HG03378 (cell line): ENCODE measurements at regions not wholly inside any gene's neighbourhood (a gene's known extent, or its start where the extent isn't known, plus 50 kb on each side); places are given as distances from the start of the nearest gene placed in this dataset.
A peak's percentile ranks its signal among the peaks of the same experiment; 100 is the strongest.

Experiments
- ATAC-seq: cut with Tn5 transposase; IDR thresholded peaks from one replicate; pipeline ENCODE4 v1.9.1; 2021; ENCODE audit warnings: mild to moderate bottlenecking, moderate library complexity; ENCODE audit not compliant: unreplicated experiment

DNA sequence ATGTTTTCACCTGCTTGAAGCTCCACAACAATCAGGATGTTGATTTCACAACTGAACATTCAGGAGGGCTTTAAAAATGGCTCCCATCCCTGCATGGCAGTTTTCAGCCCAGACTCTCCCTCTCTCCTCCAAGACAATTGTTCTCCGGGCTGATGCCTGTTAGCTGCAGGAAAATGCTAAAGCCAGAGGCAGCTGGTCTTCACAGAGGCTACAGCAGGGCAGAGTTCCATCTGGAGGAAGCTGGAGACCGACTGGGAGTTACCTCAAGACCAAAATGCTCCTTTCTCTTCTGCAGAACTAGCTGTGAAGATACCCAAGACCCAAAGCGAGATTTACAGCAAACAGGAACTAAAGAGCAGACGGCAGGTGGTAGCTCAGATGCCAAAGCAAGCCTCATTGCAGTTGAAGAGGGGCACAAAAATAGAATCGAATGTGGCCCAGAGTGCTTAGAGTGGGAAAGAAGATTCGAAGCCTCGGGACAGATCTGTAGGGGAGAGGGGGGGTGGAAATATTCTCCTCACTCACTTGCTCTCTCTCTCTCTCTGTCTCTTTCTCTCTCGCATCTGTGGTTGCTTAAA is 423.6 kb downstream of the ZNF521 start:
- no peak for ATAC-seq

DNA sequence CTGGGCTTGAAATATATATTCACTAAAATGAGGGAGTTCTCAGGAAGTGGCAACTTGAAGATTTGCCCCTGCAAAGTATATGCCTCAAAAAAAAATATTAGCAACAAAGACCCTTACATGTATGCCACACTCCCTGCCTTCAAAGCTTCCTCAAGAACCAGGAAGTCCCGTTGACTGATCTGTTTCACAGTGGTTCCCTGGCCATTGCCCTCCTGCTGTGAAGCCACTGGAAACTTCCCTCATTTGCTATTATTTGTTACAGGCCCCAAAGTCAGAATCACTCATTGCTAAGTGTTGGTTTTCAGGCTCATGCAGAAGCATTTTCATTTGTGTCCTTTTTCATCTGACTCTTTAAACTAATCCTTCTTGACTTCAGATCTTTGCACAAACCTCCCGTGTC is 421.5 kb downstream of the ZNF521 start:
- ATAC-seq: no peak

DNA sequence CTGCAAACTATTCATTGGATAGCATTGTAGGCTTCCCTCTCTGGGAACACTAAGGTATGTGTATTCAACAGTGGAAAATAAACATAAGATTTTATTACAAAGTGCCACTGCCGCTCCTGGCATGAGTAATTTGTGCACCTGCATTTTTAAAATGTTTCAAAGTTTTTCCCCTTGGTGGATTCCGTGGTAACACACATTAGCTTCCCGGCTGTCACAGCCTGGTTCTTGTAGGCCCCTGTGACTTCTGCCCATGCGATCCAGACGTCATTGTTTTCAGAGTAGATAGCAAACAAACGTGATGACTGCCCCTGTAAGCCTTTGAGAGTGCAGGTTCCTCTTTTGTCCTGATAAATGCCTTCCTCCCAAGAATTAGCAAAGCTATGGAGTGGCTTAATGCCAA is 421.0 kb downstream of the ZNF521 start:
- no peak for ATAC-seq

DNA sequence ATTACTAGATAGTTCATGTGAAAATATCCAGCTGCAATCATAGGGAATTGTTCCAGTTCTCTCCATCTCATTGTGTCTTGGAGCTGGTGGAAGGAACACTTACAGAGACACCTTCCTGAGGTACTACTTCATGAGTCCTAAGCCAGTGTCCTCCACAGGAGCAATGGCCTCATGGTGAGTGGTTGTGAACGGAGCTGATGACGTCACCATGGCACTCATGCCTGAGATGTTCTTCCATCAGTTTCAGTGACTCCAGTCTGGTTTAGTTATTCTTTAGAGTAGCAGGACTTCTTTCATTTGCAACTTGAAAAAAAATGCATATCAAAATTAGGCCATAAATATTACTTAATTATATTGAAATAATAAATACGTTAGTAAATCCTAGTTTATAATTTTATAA is 418.6 kb downstream of the ZNF521 start:
- ATAC-seq: no peak

DNA sequence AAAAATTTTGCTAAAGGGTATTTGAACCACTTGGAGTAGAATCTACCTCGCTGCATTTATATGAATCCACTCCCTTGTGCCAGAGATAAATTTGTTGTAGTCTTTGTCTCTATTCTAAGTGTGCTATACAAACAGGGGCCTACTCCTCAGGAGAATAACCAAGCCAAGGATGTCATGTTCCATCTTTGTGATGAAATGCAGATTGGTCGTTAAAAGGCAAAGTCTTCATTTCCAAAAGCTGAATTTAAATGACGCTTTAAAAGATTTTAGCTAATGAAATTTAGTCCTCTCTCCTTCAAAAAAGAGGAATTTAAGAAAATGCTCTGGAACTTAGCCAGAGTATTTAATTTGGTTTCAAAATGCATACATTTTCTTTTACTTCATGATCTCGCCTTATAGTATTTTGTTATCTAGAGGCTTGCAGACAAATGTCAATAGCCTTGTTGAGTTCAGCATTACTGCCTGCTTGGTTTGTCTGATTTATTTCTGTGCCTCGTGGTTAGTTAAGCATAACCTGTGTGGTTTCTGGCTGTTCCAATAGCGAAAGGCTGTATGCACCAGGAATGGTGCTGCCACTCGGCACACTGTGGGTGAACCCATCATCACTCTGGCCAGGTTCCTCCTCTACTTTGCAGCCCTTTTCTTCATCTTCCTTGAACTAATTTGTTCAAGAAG is 417.6 kb downstream of the ZNF521 start:
- ATAC-seq: no peak

DNA sequence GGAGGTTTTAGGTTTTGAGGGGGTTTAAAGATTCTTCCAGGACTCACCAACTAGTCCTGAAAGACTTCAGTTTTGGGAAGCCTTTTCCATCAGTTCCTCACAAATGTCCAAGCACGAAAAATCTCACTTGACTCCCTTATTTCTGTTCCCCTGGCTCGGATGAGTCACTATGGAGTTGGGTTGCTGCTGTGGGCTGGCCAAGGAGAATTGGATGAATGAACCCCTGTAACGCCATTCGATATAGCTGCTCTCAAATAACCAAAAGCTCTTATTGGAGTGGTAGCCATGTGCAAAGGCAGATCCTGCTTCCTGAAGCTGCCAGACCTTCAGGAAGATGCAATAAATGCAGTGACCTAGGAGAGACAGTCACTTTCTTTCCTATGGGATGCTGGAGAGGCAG is 417.0 kb downstream of the ZNF521 start:
- no peak for ATAC-seq

DNA sequence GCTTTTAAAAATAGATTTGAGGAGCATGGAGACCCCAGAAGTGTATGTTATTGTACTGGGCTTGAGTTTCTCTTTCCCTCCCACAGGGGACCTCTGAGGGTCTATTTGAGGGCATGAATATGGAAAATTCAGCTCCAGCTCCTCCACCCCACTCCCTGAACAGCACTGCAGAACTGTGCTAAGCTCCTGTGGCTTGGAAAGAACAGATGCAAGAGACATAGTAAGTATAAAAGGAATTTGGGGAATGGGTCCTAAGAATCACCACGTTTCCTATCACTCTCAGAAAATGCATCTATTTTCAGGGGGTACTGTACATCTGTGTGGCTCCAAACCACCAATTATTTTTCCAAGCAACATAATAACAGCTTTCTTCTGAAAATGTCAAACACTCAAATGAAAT is 416.1 kb downstream of the ZNF521 start:
- no peak for ATAC-seq

DNA sequence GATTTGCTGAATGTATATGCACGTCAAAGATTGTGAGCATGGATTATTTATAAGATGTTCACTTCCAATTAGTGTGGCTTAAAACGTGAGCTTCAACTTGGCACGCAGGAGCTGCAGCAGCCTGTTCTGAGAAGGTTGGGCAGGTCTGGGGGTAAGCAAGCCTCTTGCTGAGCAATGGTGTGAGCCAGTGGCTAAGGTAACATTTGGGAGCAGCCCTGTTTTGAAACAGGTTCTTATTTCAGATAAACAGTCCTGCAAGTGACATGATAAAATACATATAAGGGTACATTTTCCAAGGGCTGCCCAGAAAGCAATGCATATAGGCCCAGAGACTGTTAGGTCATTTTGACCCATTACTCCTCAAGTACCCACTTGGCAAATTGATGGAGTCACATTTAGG is 415.3 kb downstream of the ZNF521 start:
- no peak for ATAC-seq

DNA sequence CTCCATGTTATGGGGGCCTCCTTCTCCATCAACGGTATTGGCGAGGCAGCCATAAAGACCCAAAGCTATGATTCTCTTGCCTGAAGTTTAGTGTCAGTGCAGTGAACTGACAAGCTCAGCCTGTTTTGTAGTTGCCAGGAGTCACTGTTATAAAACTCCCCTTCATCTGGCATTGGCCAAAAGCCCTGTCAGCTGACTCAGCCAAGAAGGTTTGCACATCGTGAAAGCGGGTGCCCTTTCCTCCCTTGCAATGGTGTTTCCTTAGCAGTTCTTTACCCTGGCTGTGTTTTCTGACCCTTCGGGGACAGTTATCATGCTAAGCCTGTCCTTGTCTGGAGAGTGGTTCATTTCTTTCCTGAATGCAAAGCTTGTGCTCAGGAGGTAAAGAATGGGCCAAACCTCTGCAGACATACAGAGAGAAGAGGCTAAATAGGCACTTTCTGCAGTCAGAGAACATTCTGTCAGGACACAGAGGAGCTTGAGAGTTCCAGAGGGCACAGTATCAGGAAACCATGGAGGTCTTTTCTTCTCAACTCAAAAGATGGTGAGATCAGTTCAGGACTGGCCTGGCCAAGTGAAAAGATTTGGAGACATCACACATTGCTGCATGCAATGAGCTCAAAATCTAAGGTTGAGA is 414.2 kb downstream of the ZNF521 start:
- no peak for ATAC-seq

DNA sequence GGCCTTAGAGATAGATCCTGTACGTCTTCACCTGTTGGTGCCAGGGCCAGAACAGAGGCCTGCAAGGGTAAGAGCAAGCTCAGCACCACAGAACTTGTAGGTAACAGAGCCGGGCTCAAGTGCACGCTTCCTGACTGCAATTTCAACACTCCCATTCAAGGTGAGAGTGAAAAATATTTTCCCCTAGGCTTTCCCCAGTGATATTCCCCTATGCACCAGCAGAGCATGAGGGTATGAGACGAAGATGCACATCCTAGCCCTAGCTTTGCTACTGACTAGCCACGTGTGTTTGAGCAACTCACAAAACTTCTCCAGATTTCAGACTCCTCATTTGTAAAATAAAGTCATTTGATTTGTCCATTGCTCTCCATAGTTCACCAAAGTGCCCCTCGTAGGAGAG is 411.6 kb downstream of the ZNF521 start:
- no peak for ATAC-seq

DNA sequence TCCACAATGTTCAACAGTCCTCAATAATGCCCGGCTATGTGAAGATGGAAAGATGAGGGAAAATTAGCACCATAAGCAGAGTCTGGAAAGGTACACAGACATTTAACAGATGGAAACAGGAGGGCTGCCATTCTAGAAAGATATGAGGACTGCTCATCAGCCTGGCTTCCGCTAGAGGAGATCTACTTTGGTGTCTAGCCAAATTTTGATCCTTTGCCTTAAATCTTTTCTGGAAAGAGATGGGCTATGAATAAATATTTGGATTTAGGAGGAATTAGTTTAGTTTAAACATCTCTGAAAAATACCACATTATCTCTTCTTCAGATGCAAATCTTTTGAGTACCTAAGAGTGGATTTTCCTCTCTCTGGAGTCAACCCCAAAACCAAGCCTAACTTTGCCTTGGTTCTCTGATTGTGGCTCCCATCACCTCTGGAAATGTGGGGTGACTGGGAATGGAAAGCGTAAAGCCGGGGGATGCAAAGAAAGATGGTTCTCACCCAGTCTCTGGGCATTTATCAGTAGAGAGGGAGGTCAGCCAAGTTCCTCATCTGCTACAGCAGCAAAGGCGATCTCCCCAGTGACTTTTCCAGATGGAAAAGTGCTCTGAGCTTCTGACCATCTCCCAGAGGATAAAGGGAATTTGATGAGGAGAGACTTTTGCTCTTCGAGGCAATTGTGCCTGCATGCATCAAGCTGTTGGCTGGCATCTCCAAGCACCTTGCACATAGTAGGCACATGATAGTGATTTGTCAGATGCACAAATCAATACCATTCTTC is 410.6 kb downstream of the ZNF521 start:
- ATAC-seq: no peak

DNA sequence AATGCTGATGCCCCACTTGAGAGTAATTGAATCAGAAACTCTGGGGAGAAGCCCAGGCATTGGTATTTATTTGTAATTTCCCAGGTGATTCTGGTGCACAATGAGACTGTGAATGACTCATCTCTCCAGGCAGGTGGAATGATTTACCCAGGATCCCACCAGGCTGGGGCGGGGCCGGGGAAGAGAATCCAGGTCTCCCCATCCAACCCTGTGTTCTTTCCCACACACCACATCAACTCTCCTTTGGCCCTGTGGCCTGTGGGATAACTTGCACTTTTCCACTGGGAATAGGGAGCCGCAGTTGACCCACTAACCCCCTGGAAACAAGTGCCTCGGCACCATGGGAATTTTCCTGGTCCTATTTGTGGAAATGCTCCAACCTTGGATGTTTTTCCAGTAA is 409.8 kb downstream of the ZNF521 start:
- no peak for ATAC-seq

DNA sequence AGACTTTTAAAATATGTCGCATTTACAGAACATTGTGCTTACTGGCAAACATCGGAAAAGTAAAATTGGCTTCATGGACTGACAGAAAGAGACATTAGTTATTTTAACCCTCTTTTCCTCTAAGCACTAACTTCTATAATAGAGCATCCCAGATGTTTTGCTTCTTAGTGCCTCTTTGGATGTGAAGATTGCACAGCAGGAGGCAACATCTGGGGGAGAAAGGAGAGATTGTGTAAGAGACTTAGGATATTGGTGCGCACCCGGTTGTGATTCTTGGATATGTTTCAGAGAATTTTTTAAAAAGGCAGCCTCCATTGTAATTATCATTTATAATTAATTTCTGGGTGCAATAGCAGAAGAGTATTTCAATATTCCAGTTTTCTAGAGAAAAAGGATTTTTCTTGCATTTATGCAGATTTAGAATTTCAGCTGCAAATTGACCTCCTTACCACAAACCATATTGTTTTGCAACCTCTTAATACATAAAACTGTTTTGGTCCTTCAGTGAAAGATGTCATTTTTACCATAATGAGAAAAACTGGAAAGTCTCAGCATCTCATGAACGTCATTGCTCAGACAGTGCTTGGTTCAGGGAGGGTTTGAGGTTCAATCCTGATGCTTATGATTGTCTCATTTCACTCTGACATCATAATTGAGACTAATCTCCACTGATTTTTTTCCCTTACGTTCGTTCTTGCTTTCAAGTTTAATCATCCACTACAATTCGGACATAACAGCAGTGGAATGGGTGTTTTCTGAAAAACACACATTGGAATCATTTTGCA is 404.3 kb downstream of the ZNF521 start:
- ATAC-seq: no peak

DNA sequence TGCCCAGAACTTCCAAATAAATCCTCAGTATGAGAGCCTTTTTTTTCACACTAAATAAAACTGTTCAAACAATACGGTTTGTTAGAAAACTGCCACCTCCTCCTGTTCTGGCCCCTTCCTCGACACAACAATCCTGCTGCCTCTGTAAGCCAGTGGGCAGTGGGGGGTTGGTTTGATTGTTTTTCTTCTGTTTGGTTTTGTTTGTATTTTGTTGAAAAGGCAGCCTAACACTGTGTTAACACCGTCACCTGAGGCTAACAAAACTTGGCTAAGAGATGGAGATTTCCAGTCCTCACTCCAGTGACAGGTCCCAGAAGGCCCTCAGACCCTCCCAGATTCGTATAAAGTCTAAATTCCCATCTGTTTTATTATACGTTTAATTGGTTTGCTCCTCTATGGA is 402.1 kb downstream of the ZNF521 start:
- no peak for ATAC-seq

DNA sequence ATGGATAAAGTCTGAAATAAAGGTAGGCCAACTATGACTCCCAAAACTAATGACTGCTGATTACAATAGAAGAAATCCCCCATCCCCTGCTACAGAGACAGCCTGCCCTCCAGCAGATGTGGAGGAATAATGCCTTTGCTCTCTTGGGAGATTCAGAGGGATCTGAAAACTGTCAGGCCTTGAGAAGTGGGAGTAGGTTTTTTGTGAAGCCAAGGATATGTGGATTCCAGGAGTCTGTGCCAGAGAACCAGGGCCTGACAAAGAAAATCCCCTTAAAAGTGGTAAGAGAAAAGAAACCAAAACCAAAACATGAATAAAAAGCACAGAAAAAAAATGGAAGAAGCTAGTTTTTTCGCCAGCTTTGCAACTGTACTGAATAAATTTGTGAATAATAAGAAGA is 397.6 kb downstream of the ZNF521 start:
- ATAC-seq: no peak

DNA sequence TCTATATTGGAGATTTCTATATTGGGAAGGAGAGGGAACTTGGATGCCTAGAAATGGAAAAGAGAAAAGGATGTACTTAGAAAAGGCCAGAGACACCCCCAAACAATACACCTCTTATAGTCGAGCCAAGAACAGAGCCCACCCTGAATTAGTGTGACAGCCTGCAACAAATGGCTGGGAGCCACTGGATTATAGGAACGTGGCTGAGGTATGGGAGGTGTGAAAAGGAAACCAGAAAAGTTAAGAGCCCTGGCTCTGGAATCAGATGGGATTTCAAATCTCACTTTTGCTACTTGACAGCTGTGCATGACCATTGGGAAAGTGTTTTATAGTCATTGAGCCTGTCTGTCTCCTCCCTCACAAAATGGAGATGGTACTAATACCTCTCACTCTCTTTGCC is 394.0 kb downstream of the ZNF521 start:
- ATAC-seq: no peak

DNA sequence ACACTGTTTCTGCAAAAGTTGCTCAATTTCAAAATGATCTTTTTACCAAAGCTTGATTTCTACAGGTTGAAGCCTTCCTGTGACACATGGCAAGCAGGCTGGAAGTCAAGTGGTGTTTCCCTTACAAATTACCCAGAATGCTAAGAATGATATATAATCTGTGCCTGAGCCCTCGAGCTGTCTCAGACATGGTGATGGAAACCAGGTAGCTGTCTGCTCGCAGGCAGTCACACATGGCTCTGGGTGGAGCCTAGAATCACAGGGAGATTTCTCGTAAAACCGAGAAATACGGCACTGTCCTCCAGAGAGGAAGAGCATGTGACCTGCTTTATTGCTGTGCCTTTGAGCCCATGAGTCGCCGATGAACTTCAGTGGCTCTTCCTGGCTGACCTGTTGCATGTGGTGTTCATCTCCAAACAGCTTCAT is 392.9 kb downstream of the ZNF521 start:
- ATAC-seq: no peak

DNA sequence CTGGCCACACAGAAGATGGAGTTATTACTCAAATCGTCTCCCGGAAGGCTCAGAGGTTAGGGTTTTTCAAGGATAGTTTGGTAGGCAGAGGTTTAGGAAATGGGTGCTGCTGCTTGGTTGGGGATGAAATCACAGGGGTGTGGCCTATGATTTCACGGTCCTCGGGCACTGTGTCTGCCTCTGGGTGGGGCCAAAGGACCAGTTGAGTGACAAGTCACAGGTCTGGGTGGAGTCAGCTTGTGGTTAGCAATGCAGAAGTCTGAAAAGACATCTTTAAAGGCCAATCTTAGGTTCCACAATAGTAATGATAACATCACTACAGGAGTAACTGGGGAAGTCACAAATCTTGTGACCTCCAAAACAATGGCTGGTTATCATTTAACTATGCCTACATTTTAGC is 387.8 kb downstream of the ZNF521 start:
- peak; percentile 82 for ATAC-seq

DNA sequence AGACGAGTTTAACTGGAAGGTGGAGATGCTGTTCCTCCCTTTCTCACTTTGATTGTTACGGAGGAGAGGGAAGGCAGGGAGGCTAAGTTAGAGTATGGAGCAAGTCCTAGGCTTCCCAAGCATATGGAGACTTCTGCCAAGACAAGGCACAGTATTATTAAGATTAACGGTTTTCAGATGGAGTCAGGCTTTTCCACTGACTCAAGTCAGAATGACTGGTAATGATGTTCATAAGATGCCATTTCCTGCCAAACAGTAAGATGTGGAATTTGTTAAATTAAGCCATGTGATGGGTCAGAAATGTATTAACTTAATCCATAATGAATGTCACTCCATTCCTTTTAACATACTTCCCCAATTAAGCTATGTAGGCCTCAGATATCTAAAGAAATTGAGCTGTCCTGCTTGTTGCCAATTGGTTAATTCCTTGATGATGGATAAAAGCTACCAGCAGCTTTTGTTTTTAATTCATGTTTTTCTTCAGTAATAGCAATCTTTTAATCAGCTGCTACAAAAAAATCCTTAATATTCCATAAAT is 383.7 kb downstream of the ZNF521 start:
- ATAC-seq: no peak

DNA sequence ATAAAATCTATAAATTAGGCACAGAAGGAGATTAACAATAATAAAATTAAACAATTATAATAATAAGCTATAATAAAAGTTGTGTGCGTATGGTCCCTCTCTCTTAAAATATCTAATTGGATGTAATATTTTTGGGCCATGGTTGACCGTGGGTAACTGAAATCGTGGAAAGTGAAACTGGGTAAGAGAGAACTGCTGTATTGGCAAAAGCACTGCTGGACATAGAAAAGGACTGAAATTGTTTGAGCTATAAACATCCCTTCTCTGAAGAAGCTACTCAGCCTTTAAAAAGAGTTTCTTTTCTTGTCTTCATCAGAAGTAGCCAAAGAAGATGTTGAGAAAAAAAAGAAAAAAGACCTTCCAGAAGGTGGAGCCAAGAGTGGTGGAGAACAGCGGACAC is 379.4 kb downstream of the ZNF521 start:
- ATAC-seq: no peak

DNA sequence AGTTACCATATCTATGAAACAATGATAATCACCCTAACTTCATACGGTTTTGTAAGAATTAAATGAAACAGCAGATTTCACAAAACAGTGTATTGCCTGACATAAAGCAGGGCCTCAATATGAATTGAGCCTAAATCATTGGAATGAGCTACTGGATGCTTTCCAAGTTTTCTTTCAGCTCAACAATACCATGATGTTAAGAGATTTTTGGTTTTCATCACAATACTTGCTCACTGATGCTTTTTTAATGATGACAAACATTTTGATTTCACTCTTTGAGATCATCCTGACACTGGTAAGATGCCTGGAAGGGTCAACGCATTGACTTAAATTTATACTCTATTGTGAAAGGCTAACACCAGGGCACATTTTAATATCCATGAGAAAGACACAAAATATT is 377.5 kb downstream of the ZNF521 start:
- no peak for ATAC-seq
